MM.1S (cell line): ENCODE measurements at regions not wholly inside any gene's neighbourhood (a gene's known extent, or its start where the extent isn't known, plus 50 kb on each side); places are given as distances from the start of the nearest gene placed in this dataset.

ENCODE experiments used
- DNase-seq: peaks from one replicate; pipeline ENCODE4 v3.0.0-alpha.2; 2015
- H2AFZ ChIP-seq: fragments of 300-600 bp; sonication (generic); 2 replicates; pipeline ENCODE4 v1.6.0; 2016; ENCODE audit warnings: antibody characterized with exemption, low read length
- H3F3A ChIP-seq: fragments of 300-600 bp; sonication (generic); 2 replicates; pipeline ENCODE4 v1.6.1; 2016; ENCODE audit warnings: mild to moderate bottlenecking, antibody characterized with exemption, low read length, moderate library complexity, mixed read lengths; ENCODE audit not compliant: insufficient read depth
- H3K27ac ChIP-seq: fragments of 300-600 bp; sonication (generic); 2 replicates; pipeline ENCODE4 v1.5.1; 2016; ENCODE audit warnings: mild to moderate bottlenecking, low read length
- H3K27me3 ChIP-seq: fragments of 300-600 bp; sonication (generic); replicated peaks from 2 replicates; pipeline ENCODE4 v1.6.0; 2016; ENCODE audit warnings: low read length; ENCODE audit not compliant: insufficient read depth
- H3K36me3 ChIP-seq: fragments of 300-600 bp; sonication (generic); replicated peaks from 2 replicates; pipeline ENCODE4 v1.6.1; 2016; ENCODE audit warnings: mild to moderate bottlenecking, low read length, mixed read lengths; ENCODE audit not compliant: insufficient read depth
- H3K4me1 ChIP-seq: fragments of 300-600 bp; sonication (generic); 2 replicates; pipeline ENCODE4 v1.6.1; 2016; ENCODE audit warnings: low read length, mixed read lengths
- H3K4me2 ChIP-seq: fragments of 300-600 bp; sonication (generic); 2 replicates; pipeline ENCODE4 v1.6.0; 2016; ENCODE audit warnings: low read depth, low read length
- H3K4me3 ChIP-seq: fragments of 300-600 bp; sonication (generic); 2 replicates; pipeline ENCODE4 v1.5.1; 2016; ENCODE audit warnings: low read length, mixed read lengths
- H3K79me2 ChIP-seq: fragments of 300-600 bp; sonication (generic); 2 replicates; pipeline ENCODE4 v1.6.1; 2016; ENCODE audit warnings: mixed run types, low read length, mixed read lengths
- H3K9ac ChIP-seq: fragments of 300-600 bp; sonication (generic); 2 replicates; pipeline ENCODE4 v1.6.1; 2016; ENCODE audit warnings: low read length, mixed read lengths
- H3K9me2 ChIP-seq: fragments of 300-600 bp; sonication (generic); replicated peaks from 2 replicates; pipeline ENCODE4 v1.6.1; 2016; ENCODE audit warnings: mild to moderate bottlenecking, low read length, mixed read lengths; ENCODE audit not compliant: insufficient read depth
- H3K9me3 ChIP-seq: fragments of 300-600 bp; sonication (generic); replicated peaks from 2 replicates; pipeline ENCODE4 v1.6.1; 2016; ENCODE audit warnings: mild to moderate bottlenecking, low read length, mixed read lengths; ENCODE audit not compliant: insufficient read depth
- H4K20me1 ChIP-seq: fragments of 300-600 bp; sonication (generic); 2 replicates; pipeline ENCODE4 v1.6.1; 2016; ENCODE audit warnings: mild to moderate bottlenecking, low read length, moderate library complexity, mixed read lengths; ENCODE audit not compliant: insufficient read depth
- CTCF ChIP-seq: fragments of 300-600 bp; sonication (generic); IDR thresholded peaks from 2 replicates; pipeline ENCODE4 v1.5.1; 2016; ENCODE audit warnings: antibody characterized with exemption, low read length, mixed read lengths
- EZH2 ChIP-seq: fragments of 300-600 bp; sonication (generic); optimal IDR thresholded peaks from 2 replicates; pipeline ENCODE3; 2017; ENCODE audit warnings: low read depth, mild to moderate bottlenecking, antibody characterized with exemption, low read length, mixed read lengths
- EZH2phosphoT487 ChIP-seq: fragments of 300-600 bp; sonication (generic); IDR thresholded peaks from 2 replicates; pipeline ENCODE4 v1.6.1; 2018; ENCODE audit warnings: antibody characterized with exemption, low read length

DNA sequence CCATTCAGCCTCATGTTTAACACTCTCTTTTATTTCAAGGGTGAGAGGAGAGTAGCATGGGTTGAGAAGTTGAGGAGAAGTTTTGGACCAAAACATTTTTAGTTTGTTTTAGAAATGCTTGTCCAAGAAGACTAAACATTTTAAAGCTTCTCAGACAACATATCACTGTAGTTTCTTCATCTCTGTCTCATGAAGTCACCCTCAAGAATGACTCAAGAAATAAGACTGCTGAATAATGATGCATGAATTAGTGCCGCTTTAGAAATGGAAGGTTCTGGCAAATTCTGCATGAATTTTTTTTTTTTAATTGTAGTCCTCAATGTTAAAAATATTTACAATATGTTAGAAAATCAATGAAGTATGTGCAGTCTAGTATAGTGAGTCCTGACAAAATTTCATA lies 422.7 kb upstream of the ARGLU1 start:
- no peak overlapping the region for H3K4me3 ChIP-seq
- TF ChIP-seq CTCF (no peak), EZH2phosphoT487 (no peak), EZH2 (no peak)
- H2AFZ ChIP-seq: no peak overlapping the region
- H3K9ac ChIP-seq: no peak overlapping the region
- no peaks in the 10 kb centered on the region for H3K9me3 ChIP-seq
- no peaks in the 10 kb centered on the region for H3F3A ChIP-seq
- H4K20me1 ChIP-seq: no peaks in the 10 kb centered on the region
- H3K27me3 ChIP-seq: no peaks in the 10 kb centered on the region
- H3K79me2 ChIP-seq: no peaks in the 10 kb centered on the region
- no peaks in the 10 kb centered on the region for H3K36me3 ChIP-seq
- no peak overlapping the region for H3K27ac ChIP-seq
- no peaks in the 10 kb centered on the region for H3K4me1 ChIP-seq
- no peaks in the 10 kb centered on the region for H3K9me2 ChIP-seq
- no peak for DNase-seq
- H3K4me2 ChIP-seq: no peak overlapping the region

DNA sequence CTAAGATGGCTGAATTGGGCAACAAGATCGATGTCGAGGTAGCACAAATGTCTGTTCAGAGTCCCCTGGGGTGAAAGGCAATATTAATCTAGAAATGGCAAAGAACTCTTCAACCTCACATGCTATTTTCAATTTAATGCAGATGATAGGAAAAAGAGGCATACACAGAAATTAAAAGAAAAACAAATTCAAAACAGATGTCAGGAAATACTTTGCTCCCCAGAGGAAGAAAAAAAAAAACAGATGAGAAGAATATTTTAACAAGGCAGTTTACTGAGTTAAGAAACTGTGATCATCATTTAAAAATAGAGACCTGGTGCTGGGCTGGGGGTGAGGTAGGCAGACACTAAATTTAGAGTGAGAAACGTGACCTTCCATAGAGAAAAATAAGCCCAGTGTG lies 421.9 kb upstream of the ARGLU1 start:
- no peak for DNase-seq
- no peaks in the 10 kb centered on the region for H3F3A ChIP-seq
- no peaks in the 10 kb centered on the region for H4K20me1 ChIP-seq
- no peak for TF ChIP-seq EZH2
- no peak for TF ChIP-seq EZH2phosphoT487
- no peak for TF ChIP-seq CTCF
- no peaks in the 10 kb centered on the region for H3K9me3 ChIP-seq
- no peaks in the 10 kb centered on the region for H3K9me2 ChIP-seq
- no peaks in the 10 kb centered on the region for H3K79me2 ChIP-seq
- H3K4me3 ChIP-seq: no peak overlapping the region
- H3K36me3 ChIP-seq: no peaks in the 10 kb centered on the region
- H2AFZ ChIP-seq: no peak overlapping the region
- no peak overlapping the region for H3K4me2 ChIP-seq
- no peak overlapping the region for H3K27ac ChIP-seq
- no peaks in the 10 kb centered on the region for H3K4me1 ChIP-seq
- H3K9ac ChIP-seq: no peak overlapping the region
- no peaks in the 10 kb centered on the region for H3K27me3 ChIP-seq

GRCh38 chr13:106987427-106987785 lies 419.5 kb upstream of the ARGLU1 start:
- no peaks in the 10 kb centered on the region for H3K9me2 ChIP-seq
- H4K20me1 ChIP-seq: no peaks in the 10 kb centered on the region
- no peak overlapping the region for H3K4me2 ChIP-seq
- H3K79me2 ChIP-seq: no peaks in the 10 kb centered on the region
- H3K27ac ChIP-seq: no peak overlapping the region
- H2AFZ ChIP-seq: no peak overlapping the region
- DNase-seq: no peak
- no peaks in the 10 kb centered on the region for H3K4me1 ChIP-seq
- no peaks in the 10 kb centered on the region for H3K27me3 ChIP-seq
- H3K36me3 ChIP-seq: no peaks in the 10 kb centered on the region
- H3K4me3 ChIP-seq: no peak overlapping the region
- TF ChIP-seq CTCF (no peak), EZH2phosphoT487 (no peak), EZH2 (no peak)
- no peaks in the 10 kb centered on the region for H3K9me3 ChIP-seq
- no peaks in the 10 kb centered on the region for H3F3A ChIP-seq
- H3K9ac ChIP-seq: no peak overlapping the region
